ENCODE measurements at regions not wholly inside any gene's neighbourhood (a gene's known extent, or its start where the extent isn't known, plus 50 kb on each side); places are given as distances from the start of the nearest gene placed in this dataset.
"Not testable (repeated sequence)": the region's sequence is repeated elsewhere in the genome, so short reads cannot be mapped to it uniquely, and the experiment has no call there.

DNA sequence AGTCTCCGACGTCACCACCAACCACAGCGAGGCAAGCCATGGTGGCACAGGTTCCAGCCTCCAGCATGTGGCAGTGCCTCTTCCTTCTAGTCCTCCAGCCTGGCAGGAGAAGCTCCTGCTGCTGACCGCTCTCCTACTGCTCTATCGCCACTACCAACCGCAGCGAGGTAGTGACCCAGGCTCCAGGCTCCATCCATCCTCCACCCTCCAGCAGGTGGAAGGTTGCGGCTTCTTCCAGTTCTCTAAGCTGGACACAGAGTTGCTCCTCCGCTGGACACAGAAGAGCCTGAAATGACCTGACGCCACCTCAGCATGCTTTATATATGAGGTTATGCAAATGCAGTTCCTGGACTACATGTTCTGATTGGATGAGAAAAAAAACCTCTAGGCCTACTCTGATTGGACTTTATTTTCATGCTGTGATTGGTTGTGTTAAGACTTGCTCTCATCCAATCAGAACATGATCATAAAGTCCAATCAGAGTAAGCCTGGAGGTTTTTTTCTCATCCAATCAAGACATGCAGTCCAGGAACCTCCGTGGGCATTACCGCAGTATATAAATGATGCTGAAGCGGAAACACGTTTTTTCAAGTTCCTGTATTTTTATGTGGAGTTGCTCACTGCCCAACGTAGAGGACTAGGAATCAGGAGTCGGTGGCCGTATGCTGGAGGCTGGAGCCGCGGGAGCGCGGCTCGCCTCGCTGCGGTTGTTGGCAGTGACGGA, 174.7 kb downstream of the USP22 start:
- DNase-seq; H3K27me3 ChIP-seq; H3K36me3 ChIP-seq; H3K27ac ChIP-seq; H3K9me3 ChIP-seq (replicated peaks); H3K4me1 ChIP-seq: not testable (repeated sequence)
- H3K4me3 ChIP-seq = peak overlapping the region; percentile 37

DNA sequence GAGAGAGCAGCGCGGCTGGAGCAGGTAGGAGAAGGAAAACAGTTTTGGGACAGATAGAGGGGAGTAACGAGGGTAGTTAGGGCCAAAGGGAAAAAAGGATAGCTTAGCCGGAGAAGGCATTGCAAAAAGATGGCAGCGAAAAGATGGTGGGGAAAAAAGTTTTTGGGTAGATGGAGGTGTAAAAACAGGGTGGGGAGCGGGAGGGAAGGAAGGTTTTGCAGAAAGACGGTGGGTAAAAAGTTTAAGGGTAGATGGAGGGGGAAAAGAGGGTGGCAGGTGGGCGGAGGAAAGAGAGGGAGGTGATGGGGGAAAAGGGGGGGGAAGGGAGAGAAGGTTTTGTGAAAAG, 174.2 kb downstream of the USP22 start:
- not testable (repeated sequence) for H3K36me3 ChIP-seq; H3K9me3 ChIP-seq (replicated peaks); H3K27me3 ChIP-seq; H3K27ac ChIP-seq; DNase-seq; H3K4me1 ChIP-seq
- H3K4me3 ChIP-seq = peak overlapping the region; percentile 37

DNA sequence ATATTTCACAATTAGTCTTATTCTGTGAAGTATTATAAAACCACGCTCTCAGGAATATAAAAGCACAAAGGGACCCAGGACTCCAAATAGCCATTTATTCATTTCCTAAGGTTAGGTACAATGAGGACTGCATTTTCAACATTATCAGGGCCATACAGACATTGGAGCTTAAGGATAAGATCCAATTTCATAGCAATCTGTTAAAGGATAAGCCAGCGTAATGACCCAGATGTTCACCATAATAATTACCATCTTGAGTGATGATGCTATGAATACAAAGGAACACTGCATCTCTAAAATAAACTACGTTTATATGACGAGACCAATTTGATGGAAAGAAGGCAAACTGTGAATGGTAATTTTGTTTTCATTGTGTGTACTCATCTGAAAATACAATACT, 169.6 kb downstream of the USP22 start:
- not testable (repeated sequence) for H3K27ac ChIP-seq; H3K9me3 ChIP-seq (replicated peaks); H3K4me1 ChIP-seq

DNA sequence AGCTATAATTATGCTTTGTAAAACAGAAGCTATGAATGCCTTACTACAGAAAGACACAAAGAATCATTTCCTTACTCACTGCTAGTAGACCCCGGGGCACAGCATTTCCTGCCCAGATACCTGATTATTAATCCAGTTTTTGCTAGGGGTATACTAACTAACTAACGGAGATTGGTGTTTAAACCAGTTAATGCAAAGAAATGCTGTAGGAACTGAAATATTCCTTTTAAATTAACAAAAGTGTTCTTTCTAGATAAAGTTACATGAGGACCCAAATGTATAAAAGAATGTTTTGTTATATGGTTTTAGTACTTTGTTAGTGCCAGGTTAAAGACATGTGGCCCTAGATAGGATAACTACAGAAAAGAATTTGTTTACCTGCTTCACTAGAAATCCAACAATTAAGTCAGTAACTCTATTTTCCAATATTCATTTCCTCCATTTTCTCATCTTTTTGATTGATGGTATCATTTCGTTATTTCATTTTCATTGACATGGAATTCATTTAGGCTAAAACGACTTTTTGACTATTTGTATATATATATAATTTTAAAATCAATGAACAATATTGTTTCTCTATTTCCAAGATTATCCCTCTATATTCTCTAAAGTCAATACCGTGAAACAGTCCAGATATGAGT, 169.0 kb downstream of the USP22 start:
- not testable (repeated sequence) for H3K27me3 ChIP-seq; H3K36me3 ChIP-seq; H3K27ac ChIP-seq; DNase-seq; H3K4me1 ChIP-seq; H3K9me3 ChIP-seq (replicated peaks); H3K4me3 ChIP-seq

More for the DNA sequence above, 169.6 kb downstream of the USP22 start:
- not testable (repeated sequence) for H3K4me3 ChIP-seq, H3K36me3 ChIP-seq, DNase-seq, H3K27me3 ChIP-seq

DNA sequence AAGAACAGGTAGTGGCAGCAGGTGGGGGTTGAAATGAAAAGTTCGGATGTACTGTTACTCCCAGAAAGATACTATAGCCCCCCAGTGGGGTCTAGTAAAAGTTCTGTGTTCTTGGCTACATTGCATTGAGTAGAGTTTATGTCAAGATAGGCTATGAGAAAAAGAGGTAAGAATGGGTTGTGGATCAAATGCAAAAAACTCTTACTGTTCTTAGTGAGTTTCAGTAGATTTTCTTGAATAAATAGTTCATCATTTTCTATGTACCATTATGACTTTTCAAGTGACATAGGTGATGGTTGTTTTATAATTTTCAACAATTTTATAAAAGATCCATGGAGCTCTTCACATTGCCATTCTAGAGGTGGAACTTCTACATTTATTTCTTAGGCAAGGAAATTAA, 165.4 kb downstream of the USP22 start:
- not testable (repeated sequence) for H3K27me3 ChIP-seq, H3K27ac ChIP-seq, H3K4me1 ChIP-seq

DNA sequence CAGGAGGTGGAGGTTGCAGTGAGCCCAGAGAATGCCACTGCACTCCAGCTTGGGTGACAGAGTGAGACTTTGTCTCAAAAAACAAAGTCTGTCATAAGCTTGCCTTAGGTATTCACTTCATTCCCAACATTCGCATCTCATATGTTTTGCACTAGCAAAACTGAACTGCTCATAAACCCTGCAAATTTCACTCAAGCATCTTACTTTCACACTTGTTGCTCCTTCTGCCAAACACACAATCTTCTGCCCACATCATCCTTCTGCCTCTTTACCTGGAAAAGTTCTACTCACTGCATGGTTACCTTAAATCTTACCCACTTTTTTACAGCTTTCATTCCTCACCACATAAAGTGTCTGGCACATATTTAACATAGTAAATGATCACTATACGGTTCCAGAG, 152.5 kb downstream of the USP22 start:
- Histone ChIP-seq H3K4me1 (peaks cover 4% of the 10 kb centered on the region; the same call in 1 of the 2 replicates), H3K4me3 (no peak overlapping the region), H3K36me3 (no peaks in the 10 kb centered on the region), H3K27me3 (no peaks in the 10 kb centered on the region), H3K9me3 (replicated peaks) (0 out of 2 replicates have a peak, but pooled peaks cover 2% of the 10 kb centered on the region), H3K27ac (no peak overlapping the region)
- no peak for DNase-seq

More for the DNA sequence above, 165.4 kb downstream of the USP22 start:
- not testable (repeated sequence) for DNase-seq; H3K9me3 ChIP-seq (replicated peaks); H3K36me3 ChIP-seq; H3K4me3 ChIP-seq

DNA sequence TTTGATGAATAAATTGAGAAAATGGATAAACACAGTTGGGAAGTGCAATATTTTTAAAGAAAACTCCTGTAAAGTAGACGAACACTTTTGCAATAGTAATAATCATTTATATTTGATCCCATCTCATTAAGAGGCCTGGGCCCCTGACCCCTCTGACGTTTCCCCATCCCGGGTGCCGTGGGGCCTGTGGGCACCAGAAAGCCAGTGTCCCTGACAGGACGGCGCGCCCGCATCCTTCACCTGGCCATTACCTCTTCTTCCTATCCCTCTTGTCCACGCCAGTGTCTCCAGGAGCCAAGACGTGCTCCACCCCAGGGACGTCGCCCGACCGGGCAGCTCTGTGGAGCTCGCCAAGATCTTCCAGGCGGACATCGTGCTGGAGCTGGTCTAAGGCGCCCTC, 147.4 kb downstream of the USP22 start:
- not testable (repeated sequence) for H3K4me3 ChIP-seq; DNase-seq; H3K27ac ChIP-seq; H3K27me3 ChIP-seq; H3K4me1 ChIP-seq; H3K9me3 ChIP-seq (replicated peaks); H3K36me3 ChIP-seq

DNA sequence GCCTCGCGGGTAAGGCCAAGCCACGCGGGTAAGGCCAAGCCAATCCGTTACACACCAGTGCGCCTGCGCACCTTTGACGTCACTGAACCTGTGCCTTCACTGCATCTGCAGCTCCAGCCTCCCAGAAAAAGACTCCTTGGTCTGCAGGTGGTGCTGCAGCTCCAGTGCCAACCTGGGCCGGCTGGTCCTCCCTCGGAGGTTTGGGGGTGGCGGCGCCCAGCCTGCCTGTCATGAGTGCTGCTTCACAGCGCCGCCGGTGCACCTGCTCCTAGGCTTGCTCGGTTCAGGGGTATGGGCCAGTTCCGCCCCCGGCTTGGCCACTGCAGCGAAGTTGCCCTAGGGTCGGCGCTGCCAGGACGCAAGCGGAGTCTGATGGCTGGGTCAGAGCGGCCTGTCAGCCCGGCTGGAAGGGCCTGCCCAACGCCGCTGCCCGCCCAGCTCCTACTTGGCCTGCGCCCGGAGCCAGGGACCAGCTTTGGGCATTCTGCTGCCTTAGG, 146.6 kb downstream of the USP22 start:
- H3K27ac ChIP-seq = no peak overlapping the region
- H3K36me3 ChIP-seq = no peaks in the 10 kb centered on the region
- peaks cover 9% of the 10 kb centered on the region; the same call in 1 of the 2 replicates for H3K27me3 ChIP-seq
- H3K4me3 ChIP-seq = no peak overlapping the region
- no peak for DNase-seq
- H3K9me3 ChIP-seq (replicated peaks) = no peaks in the 10 kb centered on the region
- no peaks in the 10 kb centered on the region for H3K4me1 ChIP-seq

DNA sequence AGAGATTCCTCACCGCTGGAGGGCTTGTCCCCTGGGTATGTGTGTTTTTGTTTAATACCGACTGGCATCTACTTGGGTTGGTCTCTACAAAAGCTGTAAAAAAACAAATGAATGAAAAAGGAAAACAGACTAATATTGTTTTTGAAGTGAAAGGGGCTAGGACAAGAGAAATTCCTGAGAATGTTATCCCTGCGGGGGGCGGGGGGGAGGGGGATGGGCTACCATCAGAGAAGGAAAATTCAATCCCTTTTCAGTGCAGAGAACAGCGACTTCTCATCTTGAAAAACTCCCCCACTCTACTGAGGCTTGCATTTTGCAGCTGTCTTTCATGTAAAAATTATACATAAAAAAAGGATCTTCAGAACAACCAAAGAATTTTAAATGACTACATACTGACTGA, 144.1 kb downstream of the USP22 start:
- H3K4me3 ChIP-seq; H3K9me3 ChIP-seq (replicated peaks); H3K4me1 ChIP-seq; H3K27ac ChIP-seq; H3K27me3 ChIP-seq; DNase-seq; H3K36me3 ChIP-seq: not testable (repeated sequence)

DNA sequence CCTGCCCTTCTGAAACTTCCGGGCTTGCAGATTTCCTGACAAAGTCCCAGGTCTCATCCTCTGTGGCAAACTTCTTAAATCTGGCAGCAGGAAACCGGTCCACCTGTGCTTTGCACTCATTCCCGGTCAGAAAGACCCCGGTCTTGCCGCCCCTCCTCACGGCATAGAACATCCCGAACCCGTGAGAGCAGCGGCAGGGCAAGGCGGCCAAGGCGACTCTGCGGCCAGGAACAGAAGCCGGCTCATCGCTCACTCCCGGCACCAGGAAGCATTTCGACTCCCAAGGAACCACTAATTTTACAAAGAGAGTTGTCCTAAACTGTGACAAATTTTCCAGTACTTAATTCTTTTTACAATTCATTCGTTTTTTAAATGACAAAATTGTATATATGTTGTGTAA, 140.3 kb downstream of the USP22 start:
- H3K27me3 ChIP-seq = peaks cover 18% of the 10 kb centered on the region
- not testable (repeated sequence) for H3K4me3 ChIP-seq; H3K36me3 ChIP-seq; H3K9me3 ChIP-seq (replicated peaks); DNase-seq; H3K27ac ChIP-seq; H3K4me1 ChIP-seq

DNA sequence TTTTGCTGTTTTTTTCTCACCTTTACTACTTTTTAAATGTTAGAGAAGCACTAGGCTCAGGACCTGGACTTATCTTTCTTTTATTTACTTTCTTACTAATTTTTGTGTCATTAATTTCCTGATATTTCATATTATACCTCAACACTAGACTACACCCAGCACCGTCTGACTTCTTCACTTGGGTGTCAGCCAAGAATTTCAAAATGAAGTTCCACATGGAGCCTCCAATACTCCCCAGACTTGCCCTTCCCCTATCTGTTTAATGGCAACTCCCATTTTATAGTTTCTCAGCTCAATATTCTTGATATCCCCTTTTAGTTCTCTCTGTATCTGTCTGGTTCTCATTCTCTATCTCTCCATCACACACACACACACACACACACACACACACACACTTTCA, 139.3 kb downstream of the USP22 start:
- not testable (repeated sequence) for DNase-seq; H3K27ac ChIP-seq; H3K36me3 ChIP-seq; H3K4me1 ChIP-seq; H3K4me3 ChIP-seq; H3K9me3 ChIP-seq (replicated peaks)
- peaks cover 14% of the 10 kb centered on the region for H3K27me3 ChIP-seq

DNA sequence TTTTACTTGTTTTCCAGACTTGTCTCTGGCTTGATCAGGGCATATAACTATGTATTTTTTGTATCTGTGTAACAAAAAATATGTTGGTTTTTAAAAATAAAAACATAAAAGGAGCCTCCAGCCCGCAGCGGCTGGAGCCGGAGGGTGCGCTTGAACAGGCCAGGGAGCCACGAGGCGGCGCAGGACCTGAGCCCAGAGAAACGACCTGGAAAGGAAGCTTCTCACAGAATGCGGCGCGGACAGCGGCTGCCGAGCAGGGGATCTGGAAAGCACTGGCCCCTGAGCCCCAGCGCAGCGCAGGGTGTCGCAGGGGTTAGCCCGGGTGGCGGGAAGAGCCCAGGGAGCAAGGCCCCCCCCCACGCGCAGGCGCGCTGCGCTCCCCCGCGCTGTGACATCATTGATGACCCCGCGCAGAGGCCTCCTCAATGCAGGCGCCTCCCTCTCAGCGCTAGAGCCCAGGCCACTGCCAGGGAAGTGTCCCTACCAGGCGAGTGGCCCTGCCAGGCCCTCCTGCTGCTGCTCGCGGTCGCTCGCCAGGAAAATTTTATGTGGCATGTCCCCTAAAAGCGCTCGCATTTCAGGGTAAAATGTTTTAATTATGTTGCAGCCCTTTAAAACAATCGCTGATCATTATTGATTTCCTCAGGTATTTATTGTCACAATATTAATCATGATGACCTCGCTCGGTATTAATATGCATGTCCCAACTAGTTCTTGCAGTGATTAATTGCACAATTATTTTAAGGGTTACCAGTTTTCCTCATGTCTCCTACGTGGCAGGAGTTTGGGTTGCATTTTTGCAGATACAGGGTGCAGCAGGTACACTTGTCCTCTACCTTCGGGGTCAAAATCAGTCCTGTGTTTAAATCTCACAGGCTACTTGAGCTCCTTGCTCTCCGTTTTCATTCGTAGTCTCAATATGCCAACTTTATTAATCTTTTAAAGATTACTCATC, 134.2 kb downstream of the USP22 start:
- Histone ChIP-seq H3K27ac (no peak overlapping the region), H3K27me3 (peaks cover 20% of the 10 kb centered on the region), H3K36me3 (no peaks in the 10 kb centered on the region), H3K4me3 (no peak overlapping the region), H3K9me3 (replicated peaks) (no peaks in the 10 kb centered on the region), H3K4me1 (no peaks in the 10 kb centered on the region)
- DNase-seq = no peak

DNA sequence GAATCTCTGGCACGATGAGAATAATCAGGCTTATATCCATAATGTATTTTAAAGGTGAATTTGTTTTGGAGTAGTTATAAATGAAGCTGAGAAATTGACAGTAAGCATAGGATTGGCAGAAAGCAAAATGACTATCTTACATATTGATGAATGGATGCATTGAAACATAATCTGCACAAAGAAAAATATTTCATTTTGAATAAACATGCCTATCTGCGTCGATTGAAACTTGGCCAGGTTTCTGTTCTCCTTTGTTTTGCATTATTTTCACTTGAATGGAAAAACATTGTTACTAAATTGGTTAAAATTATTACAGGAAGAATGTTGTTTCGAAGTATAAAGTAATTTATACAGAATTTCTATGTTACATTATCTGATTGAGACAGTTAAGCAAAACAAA, 128.2 kb downstream of the USP22 start:
- Histone ChIP-seq H3K9me3 (replicated peaks) (peaks cover 5% of the 10 kb centered on the region), H3K27ac (no peak overlapping the region), H3K4me1 (no peaks in the 10 kb centered on the region), H3K27me3 (peaks cover 8% of the 10 kb centered on the region; the same call in 1 of the 2 replicates), H3K4me3 (no peak overlapping the region), H3K36me3 (no peaks in the 10 kb centered on the region)
- DNase-seq = no peak

DNA sequence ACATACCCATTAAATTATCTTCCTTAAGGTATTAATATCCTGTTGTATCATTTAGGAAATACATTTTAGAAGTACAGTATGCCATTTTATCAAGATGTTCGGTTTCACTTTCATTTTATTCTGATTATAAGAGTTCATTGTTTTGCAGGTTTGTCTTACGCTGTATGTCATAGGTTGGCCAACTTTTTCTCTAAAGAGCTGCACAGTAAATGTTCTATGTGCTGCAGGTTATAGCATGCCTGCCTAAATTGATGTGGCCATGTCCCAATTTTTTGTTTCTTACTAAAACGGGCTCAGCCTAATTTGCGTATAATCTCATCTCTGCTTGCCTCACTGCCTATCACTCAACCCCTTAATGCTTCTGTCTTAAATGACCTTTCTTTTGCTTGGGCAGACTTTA, 126.4 kb downstream of the USP22 start:
- Histone ChIP-seq H3K36me3 (no peaks in the 10 kb centered on the region), H3K4me1 (peaks cover 7% of the 10 kb centered on the region; the same call in 1 of the 2 replicates), H3K4me3 (no peak overlapping the region), H3K27me3 (0 out of 2 replicates have a peak, but pooled peaks cover 4% of the 10 kb centered on the region), H3K9me3 (replicated peaks) (peaks cover 5% of the 10 kb centered on the region), H3K27ac (no peak overlapping the region)
- DNase-seq = no peak
